PC-3 (cell line): ENCODE measurements at regions not wholly inside any gene's neighbourhood (a gene's known extent, or its start where the extent isn't known, plus 50 kb on each side); places are given as distances from the start of the nearest gene placed in this dataset.

Experiments used
- ATAC-seq: fragments of 200-7000 bp; cut with Tn5 transposase; 2 replicates; pipeline ENCODE4 v1.9.1; 2020; ENCODE audit warnings: mild to moderate bottlenecking, moderate library complexity
- BruUV-seq: library from RNA; stranded (reverse); fragments of 400-500 nt; replicated peaks from 2 replicates; lab custom pipeline; 2021; lab: Mats Ljungman, UMichigan
- CTCF ChIA-PET: fragments of 300-600 bp; sonication (Branson Sonifier 250); formaldehyde crosslinking; loops from one replicate; lab custom pipeline; 2022; ENCODE audit warnings: antibody characterized with exemption; lab: Charles Lee
- POLR2A ChIA-PET: fragments of 300-600 bp; sonication (Branson Sonifier 250); formaldehyde crosslinking; loops from one replicate; lab custom pipeline; 2022; ENCODE audit warnings: antibody characterized with exemption; ENCODE audit not compliant: unreplicated experiment; lab: Charles Lee
- DNase-seq: peaks from one replicate; pipeline ENCODE4 v3.0.0-alpha.2; 2015
- H2AFZ ChIP-seq: fragments of 300-600 bp; sonication (generic); 2 replicates; pipeline ENCODE4 v1.6.0; 2016; ENCODE audit warnings: antibody characterized with exemption, low read length
- H3F3A ChIP-seq: fragments of 300-600 bp; sonication (generic); one replicate; pipeline ENCODE4 v1.6.0; 2017; ENCODE audit warnings: antibody characterized with exemption, low read length, control low read depth, mild to moderate bottlenecking; ENCODE audit not compliant: unreplicated experiment
- H3K27ac ChIP-seq: fragments of 300-600 bp; sonication (generic); 2 replicates; pipeline ENCODE4 v1.5.1; 2016; ENCODE audit warnings: mild to moderate bottlenecking, low read length
- H3K27me3 ChIP-seq: fragments of 300-600 bp; sonication (generic); 2 replicates; pipeline ENCODE4 v1.6.1; 2016; ENCODE audit warnings: low read length, mixed read lengths
- H3K36me3 ChIP-seq: fragments of 300-600 bp; sonication (generic); 2 replicates; pipeline ENCODE4 v1.6.1; 2016; ENCODE audit warnings: low read depth, mixed run types, low read length, mixed read lengths
- H3K4me1 ChIP-seq: fragments of 300-600 bp; sonication (generic); 2 replicates; pipeline ENCODE4 v1.5.1; 2016; ENCODE audit warnings: low read length; ENCODE audit not compliant: insufficient read depth
- H3K4me2 ChIP-seq: fragments of 300-600 bp; sonication (generic); 2 replicates; pipeline ENCODE4 v1.6.0; 2016; ENCODE audit warnings: low read length
- H3K4me3 ChIP-seq: fragments of 300-600 bp; sonication (generic); 2 replicates; pipeline ENCODE4 v1.5.1; 2016; ENCODE audit warnings: mild to moderate bottlenecking, low read length, mixed read lengths
- H3K79me2 ChIP-seq: fragments of 300-600 bp; sonication (generic); 2 replicates; pipeline ENCODE4 v1.6.1; 2017; ENCODE audit warnings: low read length, mixed read lengths
- H3K9ac ChIP-seq: fragments of 300-600 bp; sonication (generic); 2 replicates; pipeline ENCODE4 v1.6.0; 2016; ENCODE audit warnings: mild to moderate bottlenecking, low read length
- H3K9me2 ChIP-seq: fragments of 300-600 bp; sonication (generic); replicated peaks from 2 replicates; pipeline ENCODE4 v1.6.1; 2016; ENCODE audit warnings: mixed run types, low read length, mixed read lengths
- H3K9me3 ChIP-seq: fragments of 300-600 bp; sonication (generic); 2 replicates; pipeline ENCODE4 v1.6.1; 2016; ENCODE audit warnings: low read length, mixed read lengths
- H4K20me1 ChIP-seq: fragments of 300-600 bp; sonication (generic); 2 replicates; pipeline ENCODE4 v1.6.1; 2016; ENCODE audit warnings: low read length, mixed read lengths
- EZH2 ChIP-seq: fragments of 300-600 bp; sonication (generic); IDR thresholded peaks from one replicate; pipeline ENCODE4 v1.6.1; 2017; ENCODE audit warnings: antibody characterized with exemption, mild to moderate bottlenecking, low read length; ENCODE audit not compliant: unreplicated experiment
- EZH2phosphoT487 ChIP-seq: fragments of 300-600 bp; sonication (generic); IDR thresholded peaks from 2 replicates; pipeline ENCODE4 v1.6.1; 2018; ENCODE audit warnings: mild to moderate bottlenecking, antibody characterized with exemption, low read length, borderline replicate concordance
- intact Hi-C: fragments of 100-400 bp; cut with micrococcal nuclease; formaldehyde crosslinking; loops from 2 replicates; pipeline ENCODE4 v1.9.0; 2023
- TF ChIP-seq, protein P1 (sequence below): fragments of 300-600 bp; sonication (generic); conservative IDR thresholded peaks from 2 replicates; pipeline ENCODE4 v1.5.1; 2017; ENCODE audit warnings: antibody characterized with exemption, low read depth, mild to moderate bottlenecking, low read length

- ChIA-PET POLR2A (no interaction called here), CTCF (no interaction called here)
- no peaks in the 10 kb centered on the region for H3K79me2 ChIP-seq
- intact Hi-C loops: no loop called here
- H3K4me2 ChIP-seq: no peak overlapping the region
- ATAC-seq: no peak
- H3K9me2 ChIP-seq: no peaks in the 10 kb centered on the region
- H3K36me3 ChIP-seq: no peaks in the 10 kb centered on the region
- no peaks in the 10 kb centered on the region for H3K9me3 ChIP-seq
- no peak overlapping the region for H3K27ac ChIP-seq
- no peaks in the 10 kb centered on the region for H4K20me1 ChIP-seq
- BruUV-seq: no TSS peak
- no peak overlapping the region for H2AFZ ChIP-seq
- peaks cover 9% of the 10 kb centered on the region; the same call in 1 of the 2 replicates for H3K27me3 ChIP-seq
- H3K4me3 ChIP-seq: no peak overlapping the region
- no peak for DNase-seq
- H3F3A ChIP-seq: no peaks in the 10 kb centered on the region
- H3K9ac ChIP-seq: no peak overlapping the region
- TF ChIP-seq, protein P1, sequence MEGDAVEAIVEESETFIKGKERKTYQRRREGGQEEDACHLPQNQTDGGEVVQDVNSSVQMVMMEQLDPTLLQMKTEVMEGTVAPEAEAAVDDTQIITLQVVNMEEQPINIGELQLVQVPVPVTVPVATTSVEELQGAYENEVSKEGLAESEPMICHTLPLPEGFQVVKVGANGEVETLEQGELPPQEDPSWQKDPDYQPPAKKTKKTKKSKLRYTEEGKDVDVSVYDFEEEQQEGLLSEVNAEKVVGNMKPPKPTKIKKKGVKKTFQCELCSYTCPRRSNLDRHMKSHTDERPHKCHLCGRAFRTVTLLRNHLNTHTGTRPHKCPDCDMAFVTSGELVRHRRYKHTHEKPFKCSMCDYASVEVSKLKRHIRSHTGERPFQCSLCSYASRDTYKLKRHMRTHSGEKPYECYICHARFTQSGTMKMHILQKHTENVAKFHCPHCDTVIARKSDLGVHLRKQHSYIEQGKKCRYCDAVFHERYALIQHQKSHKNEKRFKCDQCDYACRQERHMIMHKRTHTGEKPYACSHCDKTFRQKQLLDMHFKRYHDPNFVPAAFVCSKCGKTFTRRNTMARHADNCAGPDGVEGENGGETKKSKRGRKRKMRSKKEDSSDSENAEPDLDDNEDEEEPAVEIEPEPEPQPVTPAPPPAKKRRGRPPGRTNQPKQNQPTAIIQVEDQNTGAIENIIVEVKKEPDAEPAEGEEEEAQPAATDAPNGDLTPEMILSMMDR: no peak
- no peak for TF ChIP-seq EZH2phosphoT487
- no peak for TF ChIP-seq EZH2
- H3K4me1 ChIP-seq: no peaks in the 10 kb centered on the region
Observed at GRCh38 chr1:164473544-164473943, 85.4 kb upstream of the PBX1 start.

- H3K9me3 ChIP-seq: no peaks in the 10 kb centered on the region
Observed at GRCh38 chr1:164475834-164476233, 83.2 kb upstream of the PBX1 start.

GRCh38 chr1:164477343-164477742, 81.6 kb upstream of the PBX1 start:
- H3K27me3 ChIP-seq: peaks cover 8% of the 10 kb centered on the region; the same call in 1 of the 2 replicates

More at GRCh38 chr1:164475834-164476233, 83.2 kb upstream of the PBX1 start:
- BruUV-seq: no TSS peak
- Histone ChIP-seq H3K9me2 (no peaks in the 10 kb centered on the region), H3K27ac (no peak overlapping the region), H3K79me2 (no peaks in the 10 kb centered on the region), H3K4me1 (no peaks in the 10 kb centered on the region), H4K20me1 (no peaks in the 10 kb centered on the region), H3F3A (no peaks in the 10 kb centered on the region), H3K9ac (no peak overlapping the region), H2AFZ (no peak overlapping the region), H3K27me3 (peaks cover 12% of the 10 kb centered on the region; the same call in 1 of the 2 replicates), H3K36me3 (no peaks in the 10 kb centered on the region), H3K4me3 (no peak overlapping the region), H3K4me2 (no peak overlapping the region)
- TF ChIP-seq, protein P1: no peak
- TF ChIP-seq EZH2: no peak
- no peak for TF ChIP-seq EZH2phosphoT487
- intact Hi-C loops: no loop called here
- DNase-seq: no peak
- ChIA-PET CTCF (no interaction called here), POLR2A (no interaction called here)
- ATAC-seq: no peak

More at GRCh38 chr1:164477343-164477742, 81.6 kb upstream of the PBX1 start:
- Histone ChIP-seq H3K4me3 (no peak overlapping the region), H3K79me2 (no peaks in the 10 kb centered on the region), H3K9ac (no peak overlapping the region), H3K36me3 (no peaks in the 10 kb centered on the region), H3K9me2 (no peaks in the 10 kb centered on the region), H2AFZ (no peak overlapping the region), H4K20me1 (no peaks in the 10 kb centered on the region), H3K4me2 (no peak overlapping the region), H3K27ac (no peak overlapping the region), H3F3A (no peaks in the 10 kb centered on the region), H3K4me1 (no peaks in the 10 kb centered on the region), H3K9me3 (no peaks in the 10 kb centered on the region)
- CTCF ChIA-PET: no interaction called here
- intact Hi-C loops: no loop called here
- DNase-seq (no peak), ATAC-seq (no peak)
- BruUV-seq: no TSS peak
- TF ChIP-seq EZH2phosphoT487: no peak
- TF ChIP-seq EZH2: no peak
- TF ChIP-seq, protein P1: no peak
- POLR2A ChIA-PET: no interaction called here
